Choroid plexus epithelial cell (primary cell): ENCODE measurements at regions not wholly inside any gene's neighbourhood (a gene's known extent, or its start where the extent isn't known, plus 50 kb on each side); places are given as distances from the start of the nearest gene placed in this dataset.

ENCODE experiments used
- DNase-seq: peaks from one replicate; pipeline ENCODE4 v3.0.0-alpha.2; 2010; ENCODE audit warnings: low read depth
- H3K4me3 ChIP-seq: 2 replicates; pipeline ENCODE4 v1.5.1; 2011; ENCODE audit warnings: low read depth, mild to moderate bottlenecking, control low read depth, low read length, moderate library complexity
- CTCF ChIP-seq: conservative IDR thresholded peaks from 2 replicates; pipeline ENCODE4 v1.5.1; 2011; ENCODE audit warnings: low read depth, mild to moderate bottlenecking, control low read depth, inconsistent platforms, low read length, moderate library complexity

- DNase-seq = no peak
- no peak for TF ChIP-seq CTCF
- H3K4me3 ChIP-seq = no peak overlapping the region
These were observed 298.4 kb downstream of the USP25 start for GRCh38 chr21:16028142-16028541.

GRCh38 chr21:16028941-16029464 lies 299.2 kb downstream of the USP25 start:
- H3K4me3 ChIP-seq = no peak overlapping the region
- TF ChIP-seq CTCF = no peak
- no peak for DNase-seq

- no peak for TF ChIP-seq CTCF
- DNase-seq = no peak
- H3K4me3 ChIP-seq = no peak overlapping the region
These were observed 303.4 kb downstream of the USP25 start for GRCh38 chr21:16033193-16033592.

- TF ChIP-seq CTCF = no peak
- no peak for DNase-seq
- no peak overlapping the region for H3K4me3 ChIP-seq
These were observed 304.8 kb downstream of the USP25 start for GRCh38 chr21:16034446-16035190.

- H3K4me3 ChIP-seq = no peak overlapping the region
- TF ChIP-seq CTCF = no peak
- peak; percentile 20 for DNase-seq
These were observed 307.7 kb downstream of the USP25 start for GRCh38 chr21:16037421-16037955.

- no peak overlapping the region for H3K4me3 ChIP-seq
- DNase-seq = peak; percentile 19
- TF ChIP-seq CTCF = no peak
These were observed 310.8 kb downstream of the USP25 start for GRCh38 chr21:16040601-16041000.

- no peak for TF ChIP-seq CTCF
- no peak overlapping the region for H3K4me3 ChIP-seq
- DNase-seq = no peak
These were observed 314.9 kb downstream of the USP25 start for GRCh38 chr21:16044676-16045075.
